Activated naive CD4-positive, alpha-beta T cell treated with anti-CD3 and anti-CD28 coated beads, Interleukin-2, amount 50 U/mL, for 24 hours (primary cell): ENCODE measurements at regions not wholly inside any gene's neighbourhood (a gene's known extent, or its start where the extent isn't known, plus 50 kb on each side); places are given as distances from the start of the nearest gene placed in this dataset.
"Not testable (repeated sequence)": the region's sequence is repeated elsewhere in the genome, so short reads cannot be mapped to it uniquely, and the experiment has no call there.

ENCODE experiments used
- H3K27ac Mint-ChIP-seq: one replicate; pipeline ENCODE4 v1.8.0; 2021; ENCODE audit warnings: mild to moderate bottlenecking, mixed read lengths
- H3K27me3 Mint-ChIP-seq: one replicate; pipeline ENCODE4 v1.8.0; 2021; ENCODE audit warnings: mixed read lengths
- H3K36me3 Mint-ChIP-seq: one replicate; pipeline ENCODE4 v1.8.0; 2021; ENCODE audit warnings: mixed read lengths
- H3K4me1 Mint-ChIP-seq: one replicate; pipeline ENCODE4 v1.8.0; 2021; ENCODE audit warnings: mixed read lengths
- H3K4me3 Mint-ChIP-seq: one replicate; pipeline ENCODE4 v1.8.0; 2021; ENCODE audit warnings: mild to moderate bottlenecking, mixed read lengths
- H3K9me3 Mint-ChIP-seq: one replicate; pipeline ENCODE4 v1.8.0; 2021; ENCODE audit warnings: mixed read lengths

DNA sequence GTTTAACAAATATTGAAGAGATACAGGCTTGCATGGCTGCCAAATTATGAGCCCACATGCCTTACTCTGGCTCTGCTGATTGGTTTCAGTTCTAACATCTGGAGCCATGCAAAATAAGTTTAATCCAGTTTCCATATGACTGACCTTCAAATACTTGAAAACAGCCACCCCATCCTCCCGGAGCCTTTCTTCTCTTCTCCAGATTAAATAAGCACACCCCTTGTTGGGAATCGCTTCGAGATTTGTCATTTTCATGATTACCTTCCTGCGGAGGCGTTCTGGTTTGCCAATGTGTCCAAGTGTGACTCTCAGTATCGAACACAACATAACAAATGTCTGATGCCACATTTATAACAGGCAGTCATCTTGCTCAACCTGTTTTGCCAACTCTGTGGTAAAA is 101.6 kb upstream of the JADE1 start:
- H3K27me3 Mint-ChIP-seq = no peaks in the 10 kb centered on the region
- H3K9me3 Mint-ChIP-seq = no peaks in the 10 kb centered on the region
- no peak overlapping the region for H3K4me3 Mint-ChIP-seq
- peaks cover 22% of the 10 kb centered on the region for H3K4me1 Mint-ChIP-seq
- H3K36me3 Mint-ChIP-seq = no peaks in the 10 kb centered on the region
- no peak overlapping the region for H3K27ac Mint-ChIP-seq

- H3K27me3 Mint-ChIP-seq = no peaks in the 10 kb centered on the region
- H3K9me3 Mint-ChIP-seq = no peaks in the 10 kb centered on the region
- H3K4me1 Mint-ChIP-seq = peaks cover 9% of the 10 kb centered on the region
- no peak overlapping the region for H3K27ac Mint-ChIP-seq
- H3K36me3 Mint-ChIP-seq = no peaks in the 10 kb centered on the region
- H3K4me3 Mint-ChIP-seq = no peak overlapping the region
Observed at GRCh38 chr4:128703948-128704347, 105.6 kb upstream of the JADE1 start.

DNA sequence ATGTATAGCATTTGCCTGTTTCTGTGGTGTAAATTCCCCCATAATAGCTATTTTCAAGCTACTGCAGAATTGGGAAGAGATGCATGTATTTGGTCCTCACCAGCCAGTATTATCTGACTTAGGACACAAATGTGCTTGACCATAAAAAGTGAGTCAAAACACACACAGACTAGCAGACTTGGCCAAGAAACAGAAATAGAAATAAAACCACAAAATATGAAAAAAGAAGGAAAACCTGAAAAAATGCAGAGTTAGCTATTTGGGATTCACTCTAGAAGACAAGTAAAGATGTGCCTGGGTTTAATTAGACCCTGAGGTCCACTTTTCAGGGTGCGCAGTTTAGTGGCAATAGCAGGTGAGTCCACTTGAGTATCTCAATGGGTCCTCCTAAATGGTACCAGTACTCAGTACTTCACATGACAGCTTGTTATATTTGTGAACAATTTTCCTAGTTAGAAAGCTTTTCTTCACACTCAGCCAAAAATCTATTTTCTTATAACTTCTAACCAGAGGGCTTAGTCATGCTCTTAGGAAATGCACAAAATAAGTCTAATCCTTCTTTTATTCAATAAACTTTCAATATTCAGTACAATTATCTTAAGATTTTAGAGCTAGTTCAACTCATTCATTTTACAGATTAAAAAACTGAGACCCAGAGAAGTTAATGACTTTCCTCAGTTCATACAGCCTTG is 108.7 kb upstream of the JADE1 start:
- Mint-ChIP-seq H3K4me1 (no peaks in the 10 kb centered on the region), H3K9me3 (no peaks in the 10 kb centered on the region), H3K36me3 (no peaks in the 10 kb centered on the region), H3K27ac (no peak overlapping the region), H3K27me3 (no peaks in the 10 kb centered on the region), H3K4me3 (no peak overlapping the region)

- Mint-ChIP-seq H3K4me1 (no peaks in the 10 kb centered on the region), H3K27me3 (no peaks in the 10 kb centered on the region), H3K36me3 (no peaks in the 10 kb centered on the region), H3K4me3 (no peak overlapping the region), H3K27ac (no peak overlapping the region), H3K9me3 (no peaks in the 10 kb centered on the region)
Observed at GRCh38 chr4:128698386-128698785, 111.1 kb upstream of the JADE1 start.

- Mint-ChIP-seq H3K36me3 (no peaks in the 10 kb centered on the region), H3K27me3 (no peaks in the 10 kb centered on the region), H3K4me3 (no peak overlapping the region), H3K4me1 (no peaks in the 10 kb centered on the region), H3K9me3 (no peaks in the 10 kb centered on the region), H3K27ac (no peak overlapping the region)
Observed at GRCh38 chr4:128697323-128697722, 112.2 kb upstream of the JADE1 start.

DNA sequence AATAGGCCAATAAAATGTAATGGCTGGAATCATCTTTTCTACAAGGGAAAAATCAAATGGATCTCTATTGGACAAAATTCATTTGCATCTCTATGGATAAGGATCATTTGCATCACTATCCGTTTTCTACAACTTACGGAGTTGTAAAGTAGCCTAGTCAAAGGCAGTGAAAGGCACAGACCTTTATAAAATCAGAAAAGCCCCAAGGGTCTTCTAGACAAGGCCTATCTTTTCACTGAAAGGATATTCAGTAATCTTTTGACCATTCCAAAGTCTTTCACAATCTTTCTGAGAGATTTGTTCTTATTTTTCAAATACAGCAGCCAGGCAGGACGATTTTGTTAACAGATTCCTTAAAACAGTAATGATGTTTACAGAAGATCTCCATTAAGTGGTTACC is 119.5 kb upstream of the JADE1 start:
- H3K27ac Mint-ChIP-seq = no peak overlapping the region
- H3K27me3 Mint-ChIP-seq = peaks cover 2% of the 10 kb centered on the region
- H3K4me3 Mint-ChIP-seq = no peak overlapping the region

GRCh38 chr4:128688846-128689437 is 120.6 kb upstream of the JADE1 start:
- H3K4me3 Mint-ChIP-seq = no peak overlapping the region
- H3K9me3 Mint-ChIP-seq = peaks cover 10% of the 10 kb centered on the region
- no peaks in the 10 kb centered on the region for H3K36me3 Mint-ChIP-seq
- H3K27ac Mint-ChIP-seq = no peak overlapping the region
- H3K4me1 Mint-ChIP-seq = no peaks in the 10 kb centered on the region
- peaks cover 2% of the 10 kb centered on the region for H3K27me3 Mint-ChIP-seq

More for the DNA sequence above, 119.5 kb upstream of the JADE1 start:
- Mint-ChIP-seq H3K36me3 (no peaks in the 10 kb centered on the region), H3K9me3 (peaks cover 10% of the 10 kb centered on the region), H3K4me1 (no peaks in the 10 kb centered on the region)

DNA sequence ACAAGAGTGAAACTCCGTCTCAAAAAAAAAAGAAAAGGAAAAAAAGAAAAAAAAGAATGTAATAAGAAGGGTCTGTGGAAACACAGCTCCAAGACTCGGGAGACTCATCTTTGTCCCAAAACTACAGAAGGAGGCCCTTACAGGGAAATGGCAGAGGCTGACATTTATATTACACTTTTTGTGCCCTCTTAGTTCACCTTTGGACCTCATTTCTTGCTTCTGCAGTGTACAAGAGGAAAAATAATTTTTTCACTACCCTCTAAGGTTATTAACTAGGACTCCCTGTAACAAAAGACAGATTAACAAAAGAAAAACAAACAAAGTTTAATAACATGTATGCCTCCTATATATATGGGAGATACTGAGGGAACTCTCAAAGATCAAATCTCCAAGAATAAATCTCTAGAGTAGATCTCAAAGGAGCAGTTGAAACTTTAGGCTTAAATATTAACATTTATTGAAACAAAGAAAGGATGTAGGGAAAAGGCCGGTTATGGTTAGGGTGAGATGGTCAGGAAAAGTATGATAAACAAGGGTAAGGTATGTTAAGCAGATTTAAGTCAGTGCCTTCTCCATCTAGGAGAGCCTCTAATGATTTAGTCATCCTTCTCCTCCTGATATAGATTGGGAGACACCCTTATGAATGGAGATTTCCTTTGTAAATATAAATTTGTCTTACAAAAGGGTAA is 121.3 kb upstream of the JADE1 start:
- Mint-ChIP-seq H3K27me3 (peaks cover 2% of the 10 kb centered on the region), H3K4me1 (no peaks in the 10 kb centered on the region)

GRCh38 chr4:128686810-128687209 is 122.7 kb upstream of the JADE1 start:
- H3K27ac Mint-ChIP-seq = no peak overlapping the region
- no peak overlapping the region for H3K4me3 Mint-ChIP-seq
- no peaks in the 10 kb centered on the region for H3K4me1 Mint-ChIP-seq
- peaks cover 2% of the 10 kb centered on the region for H3K27me3 Mint-ChIP-seq
- H3K9me3 Mint-ChIP-seq = peaks cover 10% of the 10 kb centered on the region
- H3K36me3 Mint-ChIP-seq = no peaks in the 10 kb centered on the region

More for the DNA sequence above, 121.3 kb upstream of the JADE1 start:
- Mint-ChIP-seq H3K36me3 (no peaks in the 10 kb centered on the region), H3K4me3 (no peak overlapping the region), H3K9me3 (peaks cover 10% of the 10 kb centered on the region), H3K27ac (no peak overlapping the region)

DNA sequence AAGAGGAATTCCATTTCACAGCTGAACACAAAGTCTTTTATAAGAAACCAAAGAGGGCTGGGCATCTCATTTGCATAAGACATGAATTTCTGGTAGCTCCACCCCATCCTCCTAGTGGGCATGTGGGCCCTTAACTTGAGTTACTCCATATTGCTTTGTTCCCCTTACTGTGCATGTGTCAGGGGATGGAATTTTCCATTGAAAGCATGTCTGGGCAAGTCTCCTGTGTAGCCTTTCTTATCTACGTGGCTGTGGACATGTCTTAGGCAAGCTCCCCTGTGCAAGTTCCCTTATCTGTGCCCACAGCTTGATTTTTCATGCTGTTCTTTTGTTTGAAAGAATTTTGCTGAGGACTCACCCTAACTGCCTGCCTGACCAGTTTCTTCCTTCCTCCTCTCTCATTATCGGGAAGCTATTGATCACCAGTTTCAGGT is 123.5 kb upstream of the JADE1 start:
- H3K27me3 Mint-ChIP-seq = peaks cover 2% of the 10 kb centered on the region

DNA sequence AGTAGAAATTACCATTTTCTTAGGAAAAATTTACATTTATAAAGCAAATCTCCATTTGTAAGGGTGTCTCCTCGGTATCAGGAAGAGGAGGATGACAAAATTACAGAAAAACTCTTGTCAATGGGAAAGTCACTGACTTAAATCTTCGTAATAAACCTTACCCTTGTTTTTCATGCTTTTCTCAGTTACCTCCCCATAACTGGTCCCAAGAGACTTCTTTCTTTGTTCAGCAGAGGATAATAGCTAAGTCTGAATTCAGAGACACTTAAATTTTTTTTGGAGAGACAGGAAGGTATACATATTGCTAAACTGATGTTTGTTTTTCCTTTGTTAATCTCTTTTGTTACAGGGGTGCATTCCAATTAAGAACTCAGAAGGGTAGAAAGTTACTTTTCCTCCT is 125.5 kb upstream of the JADE1 start:
- Mint-ChIP-seq H3K4me3 (no peak overlapping the region), H3K36me3 (no peaks in the 10 kb centered on the region), H3K27ac (no peak overlapping the region), H3K27me3 (peaks cover 2% of the 10 kb centered on the region), H3K9me3 (peaks cover 10% of the 10 kb centered on the region), H3K4me1 (no peaks in the 10 kb centered on the region)

More for the DNA sequence above, 123.5 kb upstream of the JADE1 start:
- no peak overlapping the region for H3K4me3 Mint-ChIP-seq
- no peaks in the 10 kb centered on the region for H3K36me3 Mint-ChIP-seq
- no peaks in the 10 kb centered on the region for H3K4me1 Mint-ChIP-seq
- H3K9me3 Mint-ChIP-seq = peaks cover 10% of the 10 kb centered on the region
- no peak overlapping the region for H3K27ac Mint-ChIP-seq

GRCh38 chr4:128682942-128683666 is 126.4 kb upstream of the JADE1 start:
- Mint-ChIP-seq H3K36me3 (no peaks in the 10 kb centered on the region), H3K27me3 (peaks cover 4% of the 10 kb centered on the region), H3K4me1 (no peaks in the 10 kb centered on the region), H3K27ac (no peak overlapping the region), H3K9me3 (peaks cover 10% of the 10 kb centered on the region), H3K4me3 (no peak overlapping the region)

DNA sequence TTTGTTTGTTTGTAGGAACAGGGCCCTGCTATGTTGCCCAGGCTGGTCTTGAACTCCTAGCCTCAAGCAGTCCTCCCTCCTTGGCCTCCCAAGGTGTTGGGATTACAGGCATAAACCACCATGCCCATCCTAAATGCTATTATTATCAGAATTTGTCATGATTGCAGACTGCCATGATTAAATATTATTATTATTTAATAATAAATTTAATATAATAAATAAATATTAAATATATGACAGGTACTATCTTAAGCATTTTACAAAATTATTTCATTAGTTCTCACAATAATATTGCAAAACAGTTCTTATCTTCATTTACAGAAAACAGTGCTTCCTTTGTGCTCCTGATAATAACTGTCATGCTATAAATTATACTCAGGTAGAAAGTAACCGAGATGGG is 133.4 kb upstream of the JADE1 start:
- Mint-ChIP-seq H3K36me3 (peaks cover 2% of the 10 kb centered on the region), H3K4me1 (no peaks in the 10 kb centered on the region), H3K4me3 (no peak overlapping the region), H3K27me3 (peaks cover 6% of the 10 kb centered on the region), H3K27ac (no peak overlapping the region), H3K9me3 (no peaks in the 10 kb centered on the region)

- H3K36me3 Mint-ChIP-seq = peaks cover 2% of the 10 kb centered on the region
- no peak overlapping the region for H3K4me3 Mint-ChIP-seq
- no peak overlapping the region for H3K27ac Mint-ChIP-seq
- peaks cover 6% of the 10 kb centered on the region for H3K27me3 Mint-ChIP-seq
- H3K9me3 Mint-ChIP-seq = no peaks in the 10 kb centered on the region
- H3K4me1 Mint-ChIP-seq = no peaks in the 10 kb centered on the region
Observed at GRCh38 chr4:128675083-128675482, 134.4 kb upstream of the JADE1 start.

DNA sequence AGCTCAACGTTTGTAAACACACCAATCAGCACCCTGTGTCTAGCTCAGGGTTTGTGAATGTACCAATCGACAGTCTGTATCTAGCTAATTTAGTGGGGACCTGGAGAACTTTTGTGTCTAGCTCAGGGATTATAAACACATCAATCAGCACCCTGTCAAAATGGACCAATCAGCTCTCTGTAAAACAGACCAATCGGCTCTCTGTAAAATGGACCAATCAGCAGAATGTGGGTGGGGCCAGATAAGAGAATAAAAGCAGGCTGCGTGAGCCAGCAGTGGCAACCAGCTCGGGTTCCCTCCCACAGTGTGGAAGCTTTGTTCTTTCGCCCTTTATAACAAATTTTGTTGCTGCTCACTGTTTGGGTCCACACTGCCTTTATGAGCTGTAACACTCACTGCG is 136.3 kb upstream of the JADE1 start:
- not testable (repeated sequence) for H3K4me3 Mint-ChIP-seq, H3K9me3 Mint-ChIP-seq, H3K27ac Mint-ChIP-seq, H3K36me3 Mint-ChIP-seq, H3K4me1 Mint-ChIP-seq, H3K27me3 Mint-ChIP-seq

GRCh38 chr4:128672596-128672995 is 136.9 kb upstream of the JADE1 start:
- H3K36me3 Mint-ChIP-seq, H3K27ac Mint-ChIP-seq, H3K9me3 Mint-ChIP-seq, H3K4me1 Mint-ChIP-seq, H3K4me3 Mint-ChIP-seq, H3K27me3 Mint-ChIP-seq: not testable (repeated sequence)
